Fibroblast of lung (primary cell): ENCODE measurements at regions not wholly inside any gene's neighbourhood (a gene's known extent, or its start where the extent isn't known, plus 50 kb on each side); places are given as distances from the start of the nearest gene placed in this dataset.

Experiments used
- DNase-seq, 2 donors: peaks; one replicate each; pipeline versions ENCODE4 v3.0.0 to v3.0.0-alpha.2; 2010; ENCODE audit warnings: low read depth in 2 of 2
- H2AFZ ChIP-seq: 2 replicates; pipeline ENCODE4 v1.5.1; 2012; ENCODE audit warnings: low read length, control low read depth, inconsistent platforms
- H3K27ac ChIP-seq: 2 replicates; pipeline ENCODE4 v1.5.1; 2011; ENCODE audit warnings: low read length, control low read depth; ENCODE audit not compliant: insufficient read depth
- H3K27me3 ChIP-seq: 2 replicates; pipeline ENCODE4 v1.5.1; 2011; ENCODE audit warnings: mild to moderate bottlenecking, low read length; ENCODE audit not compliant: control insufficient read depth, insufficient read depth
- H3K36me3 ChIP-seq: 2 replicates; pipeline ENCODE4 v1.5.1; 2011; ENCODE audit warnings: low read length; ENCODE audit not compliant: control insufficient read depth, insufficient read depth
- H3K4me1 ChIP-seq: 2 replicates; pipeline ENCODE4 v1.5.1; 2011; ENCODE audit warnings: low read length; ENCODE audit not compliant: control insufficient read depth, insufficient read depth; ENCODE audit errors: extremely low read depth
- H3K4me2 ChIP-seq: 2 replicates; pipeline ENCODE4 v1.5.1; 2011; ENCODE audit warnings: low read length, control low read depth; ENCODE audit not compliant: insufficient read depth; ENCODE audit errors: extremely low read depth
- H3K4me3 ChIP-seq, 4 experiments: fragments of 200-600 bp in 1 of 4; sonication (generic) in 1 of 4; replicated peaks in 1 of 4; 2 replicates each; pipeline ENCODE4 v1.5.1; 2011 to 2016; ENCODE audit warnings: low read length in 4 of 4, low read depth in 3 of 4, mild to moderate bottlenecking in 3 of 4, control low read depth in 2 of 4, inconsistent platforms in 1 of 4, mixed read lengths in 1 of 4; ENCODE audit not compliant: insufficient read depth in 1 of 4; ENCODE audit errors: control extremely low read depth in 1 of 4
- H3K79me2 ChIP-seq: 2 replicates; pipeline ENCODE4 v1.5.1; 2012; ENCODE audit warnings: mild to moderate bottlenecking, low read length, inconsistent platforms; ENCODE audit not compliant: control insufficient read depth, insufficient read depth
- H3K9ac ChIP-seq: 2 replicates; pipeline ENCODE4 v1.5.1; 2011; ENCODE audit warnings: mild to moderate bottlenecking, low read length, control low read depth; ENCODE audit not compliant: insufficient read depth
- H3K9me3 ChIP-seq: 2 replicates; pipeline ENCODE4 v1.5.1; 2012; ENCODE audit warnings: low read depth, low read length; ENCODE audit not compliant: control insufficient read depth, insufficient read depth
- H4K20me1 ChIP-seq: 2 replicates; pipeline ENCODE4 v1.5.1; 2011; ENCODE audit warnings: low read length; ENCODE audit not compliant: control insufficient read depth, insufficient read depth; ENCODE audit errors: extremely low read depth
- CTCF ChIP-seq, 2 donors: IDR thresholded peaks in 1 of 2; conservative IDR thresholded peaks in 1 of 2; 1 replicate in 1 of 2; 2 replicates in 1 of 2; pipeline ENCODE4 v1.5.1; 2011 to 2012; ENCODE audit warnings: low read length in 2 of 2, control low read depth in 1 of 2, inconsistent platforms in 1 of 2, low read depth in 1 of 2, mild to moderate bottlenecking in 1 of 2
- EZH2 ChIP-seq: IDR thresholded peaks from 2 replicates; pipeline ENCODE4 v1.5.1; 2012; ENCODE audit warnings: low read length, control low read depth, mild to moderate bottlenecking; ENCODE audit errors: missing control alignments

- H3K27ac ChIP-seq: no peak overlapping the region
- DNase-seq: peak; percentile 4 to 36
- peaks cover 4% of the 10 kb centered on the region for H3K27me3 ChIP-seq
- no peaks in the 10 kb centered on the region for H4K20me1 ChIP-seq
- no peaks in the 10 kb centered on the region for H3K79me2 ChIP-seq
- H3K4me2 ChIP-seq: no peak overlapping the region
- no peaks in the 10 kb centered on the region for H3K4me1 ChIP-seq
- H3K36me3 ChIP-seq: no peaks in the 10 kb centered on the region
- no peak overlapping the region for H3K9ac ChIP-seq
- H2AFZ ChIP-seq: no peak overlapping the region
- H3K4me3 ChIP-seq: no peak overlapping the region
- TF ChIP-seq EZH2 (no peak), CTCF (conservative IDR thresholded peaks at IDR 0.05 in 1 of 2, IDR thresholded peaks at IDR 0.05 in 1 of 2; ENCODE audit: low read depth in 1 of 2, low read length in 2 of 2) (no peak)
- no peaks in the 10 kb centered on the region for H3K9me3 ChIP-seq
These were observed 128.9 kb downstream of the ZNF365 start for GRCh38 chr10:62502995-62503613.

GRCh38 chr10:62503872-62504271 is 129.7 kb downstream of the ZNF365 start:
- no peaks in the 10 kb centered on the region for H3K79me2 ChIP-seq
- TF ChIP-seq EZH2: no peak
- TF ChIP-seq CTCF (conservative IDR thresholded peaks at IDR 0.05 in 1 of 2, IDR thresholded peaks at IDR 0.05 in 1 of 2; ENCODE audit: low read depth in 1 of 2, low read length in 2 of 2): no peak
- no peak overlapping the region for H3K4me2 ChIP-seq
- no peaks in the 10 kb centered on the region for H3K4me1 ChIP-seq
- no peak overlapping the region for H2AFZ ChIP-seq
- no peaks in the 10 kb centered on the region for H3K9me3 ChIP-seq
- no peaks in the 10 kb centered on the region for H3K36me3 ChIP-seq
- peaks cover 4% of the 10 kb centered on the region for H3K27me3 ChIP-seq
- H3K9ac ChIP-seq: no peak overlapping the region
- H4K20me1 ChIP-seq: no peaks in the 10 kb centered on the region
- H3K27ac ChIP-seq: no peak overlapping the region
- peak; percentile 6 to 34 for DNase-seq
- H3K4me3 ChIP-seq: no peak overlapping the region

- Histone ChIP-seq H4K20me1 (no peaks in the 10 kb centered on the region), H3K4me1 (no peaks in the 10 kb centered on the region), H3K27me3 (no peaks in the 10 kb centered on the region), H3K4me2 (no peak overlapping the region), H3K79me2 (no peaks in the 10 kb centered on the region), H3K4me3 (no peak overlapping the region), H3K9ac (no peak overlapping the region), H2AFZ (no peak overlapping the region), H3K36me3 (no peaks in the 10 kb centered on the region), H3K27ac (no peak overlapping the region), H3K9me3 (no peaks in the 10 kb centered on the region)
- DNase-seq: no peak
- no peak for TF ChIP-seq CTCF (conservative IDR thresholded peaks at IDR 0.05 in 1 of 2, IDR thresholded peaks at IDR 0.05 in 1 of 2; ENCODE audit: low read depth in 1 of 2, low read length in 2 of 2)
- no peak for TF ChIP-seq EZH2
These were observed 132.2 kb downstream of the ZNF365 start for GRCh38 chr10:62506371-62506770.
